Cardiac septum (tissue), 1 donor: ENCODE measurements at regions not wholly inside any gene's neighbourhood (a gene's known extent, or its start where the extent isn't known, plus 50 kb on each side); places are given as distances from the start of the nearest gene placed in this dataset.
"Not testable (repeated sequence)": the region's sequence is repeated elsewhere in the genome, so short reads cannot be mapped to it uniquely, and the experiment has no call there.

Source experiments
- DNase-seq: peaks from one replicate; pipeline ENCODE4 v3.0.0-alpha.2; 2020; ENCODE audit warnings: low spot score
- intact Hi-C: fragments of 100-400 bp; cut with DNase I; formaldehyde crosslinking; loops from one replicate; pipeline ENCODE4 v1.14.0; 2022
- donor health status: DM: no; HTN: no; CAD: no.

- intact Hi-C loops, result no loop called here
- DNase-seq, result no peak
Measured at GRCh38 chrX:139078761-139079280, 367.3 kb upstream of the FGF13 start.

DNA sequence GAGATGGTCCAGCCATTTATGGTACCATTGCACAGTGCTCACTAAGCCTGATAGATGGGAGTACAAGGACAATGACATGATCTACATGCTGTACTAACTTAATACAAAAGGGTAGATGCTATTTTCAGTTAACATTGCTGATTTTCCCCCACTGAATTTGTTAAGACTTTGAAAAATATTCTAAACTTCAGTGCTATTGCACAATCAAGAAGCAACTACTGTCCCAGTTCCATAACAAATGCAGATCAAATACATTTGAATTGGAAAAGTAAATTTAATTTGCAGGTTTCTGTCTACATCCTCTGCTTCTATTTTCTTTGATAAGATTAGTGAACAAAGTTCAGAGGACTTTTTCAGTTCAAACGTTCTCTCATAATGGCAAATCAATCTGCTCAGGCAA, 366.8 kb upstream of the FGF13 start:
- intact Hi-C loops, result no loop called here
- no peak for DNase-seq

DNA sequence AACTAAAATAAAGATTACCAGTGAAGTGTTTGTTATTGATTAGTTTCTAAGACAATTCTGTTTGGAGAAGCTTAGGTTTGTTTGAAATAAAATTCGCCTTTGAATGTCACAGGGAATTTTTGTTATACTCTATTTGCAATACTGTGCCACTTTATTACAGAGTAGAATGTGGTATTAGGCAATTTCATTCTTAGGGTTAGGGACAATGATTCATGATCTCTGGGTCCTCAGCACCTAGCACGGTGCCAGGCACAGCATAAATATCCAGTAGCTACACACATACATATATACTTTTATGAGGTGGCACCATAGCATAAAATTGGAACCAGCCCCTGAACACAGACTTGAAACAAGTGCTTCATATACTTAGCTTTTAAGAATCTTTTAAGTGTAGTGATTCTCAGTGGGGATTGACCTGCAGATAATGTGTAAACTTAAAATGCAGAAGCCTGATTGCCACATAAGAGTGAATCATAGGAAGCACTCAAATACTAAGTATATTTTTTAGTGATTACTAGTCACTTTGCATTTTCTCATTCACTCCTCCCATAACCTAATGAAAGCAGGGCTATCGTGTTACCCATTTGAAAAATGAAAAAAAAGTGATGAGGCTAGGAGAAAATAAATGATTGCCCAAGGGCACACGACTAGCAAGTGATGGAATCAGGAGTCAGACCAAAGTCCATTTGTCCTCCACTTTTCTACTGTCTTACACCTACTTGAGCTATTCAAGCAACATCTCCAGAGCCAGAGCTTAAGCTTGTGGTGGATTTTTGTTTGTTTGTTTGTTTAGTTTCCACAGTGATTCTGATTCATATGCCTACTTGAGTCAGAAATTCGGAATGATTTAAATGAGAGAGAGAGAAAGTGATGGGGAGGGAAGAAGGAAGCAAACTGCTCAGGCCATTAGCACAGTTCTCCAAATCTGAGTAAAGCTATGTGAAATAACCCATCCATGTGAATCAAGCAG, 366.0 kb upstream of the FGF13 start:
- intact Hi-C loops, result no loop called here
- DNase-seq, result no peak

- no peak for DNase-seq
- intact Hi-C loops, result no loop called here
Measured at GRCh38 chrX:139063364-139063763, 351.8 kb upstream of the FGF13 start.

DNA sequence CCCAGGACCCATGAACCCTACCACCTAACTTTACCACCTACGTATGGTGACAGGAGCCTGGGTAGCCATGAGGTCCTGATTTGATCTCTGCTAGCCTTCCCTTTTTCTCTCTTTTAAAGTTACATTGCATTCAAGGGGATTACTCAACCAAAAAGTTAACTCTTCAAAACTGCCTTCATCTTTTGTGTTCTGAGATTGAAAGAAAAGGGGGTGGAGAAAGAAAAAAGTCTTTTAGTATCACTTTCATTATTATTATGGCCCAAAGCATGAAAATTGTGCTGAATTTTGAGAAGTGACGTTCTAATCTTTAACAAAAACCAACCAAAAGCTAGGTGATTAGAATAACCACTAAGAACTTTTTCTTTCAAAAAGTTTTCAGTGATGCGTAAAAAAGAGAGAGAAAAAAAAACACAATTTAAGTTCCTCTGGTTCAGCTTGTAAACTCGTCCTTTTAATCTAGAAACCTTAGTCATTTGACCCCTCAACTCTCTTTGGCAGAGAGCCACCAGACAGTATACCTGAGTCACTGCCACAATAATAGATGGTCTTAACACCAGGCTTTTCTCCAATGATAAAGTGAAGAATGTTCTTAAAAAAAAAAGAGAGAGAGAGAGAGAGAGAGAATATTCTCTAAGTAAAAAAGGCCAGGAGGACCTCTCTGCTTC, 347.4 kb upstream of the FGF13 start:
- no peak for DNase-seq
- intact Hi-C loops, result no loop called here

GRCh38 chrX:139052461-139052860, 340.9 kb upstream of the FGF13 start:
- no peak for DNase-seq
- intact Hi-C loops, result no loop called here

DNA sequence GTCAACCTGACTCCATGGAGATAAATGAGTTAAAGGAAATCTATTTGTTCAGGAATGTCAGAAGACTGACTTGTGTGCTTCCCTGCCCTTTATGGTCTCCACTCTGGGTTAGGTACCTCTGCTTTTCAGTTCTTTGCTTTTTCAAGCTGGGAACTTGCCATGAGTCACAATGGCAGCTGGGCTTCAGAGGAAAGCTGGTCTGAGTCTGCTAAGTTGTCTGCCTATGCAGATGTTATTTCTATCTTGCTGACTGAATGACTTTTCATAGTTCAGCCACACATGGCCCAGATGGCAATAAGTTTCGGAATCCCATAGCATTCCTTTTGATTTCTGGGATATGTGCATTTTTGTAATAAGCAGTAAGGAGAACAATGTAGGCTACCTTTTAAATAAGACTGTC, 337.9 kb upstream of the FGF13 start:
- intact Hi-C loops, result no loop called here
- no peak for DNase-seq

GRCh38 chrX:139044680-139045079, 333.2 kb upstream of the FGF13 start:
- DNase-seq, result no peak
- intact Hi-C loops, result no loop called here

DNA sequence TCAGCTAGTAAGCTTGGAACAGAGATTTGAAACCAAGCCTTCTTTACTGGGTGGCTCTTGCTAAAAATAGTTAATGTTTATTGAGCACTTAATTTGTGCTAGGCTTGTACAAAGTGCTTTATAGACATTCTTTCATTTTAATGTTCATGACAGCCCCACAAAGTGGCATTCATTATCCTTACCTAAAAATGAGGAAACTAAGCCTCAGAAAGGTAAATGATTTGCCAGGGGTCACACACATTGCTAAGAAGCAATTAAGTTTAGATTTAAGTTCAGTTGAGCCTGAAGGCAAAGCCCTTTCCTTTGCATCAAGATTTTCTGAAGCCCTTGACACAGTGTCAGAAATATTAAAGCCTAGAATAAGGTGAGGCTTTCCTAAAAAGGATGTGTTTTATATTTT, 327.5 kb upstream of the FGF13 start:
- DNase-seq, result no peak
- intact Hi-C loops, result no loop called here

DNA sequence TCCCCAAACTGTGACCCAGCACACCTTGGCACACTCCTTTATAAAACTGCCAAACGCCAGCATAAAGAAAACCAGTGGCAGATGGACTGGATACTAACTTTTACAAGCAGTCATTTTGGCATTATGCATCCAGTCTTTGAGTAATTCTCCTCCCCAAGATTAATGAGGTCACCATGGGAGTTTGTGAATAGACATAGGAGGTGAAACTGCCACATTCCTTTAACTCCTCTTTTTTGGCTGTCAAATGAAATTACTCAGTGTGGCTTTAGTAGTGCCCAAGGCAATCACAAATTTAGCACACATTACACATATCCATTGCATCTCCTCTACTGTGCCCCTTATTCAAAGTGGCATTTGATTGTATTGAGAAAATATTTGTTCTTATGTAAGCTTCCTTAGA, 315.3 kb upstream of the FGF13 start:
- DNase-seq, result no peak
- intact Hi-C loops, result no loop called here

DNA sequence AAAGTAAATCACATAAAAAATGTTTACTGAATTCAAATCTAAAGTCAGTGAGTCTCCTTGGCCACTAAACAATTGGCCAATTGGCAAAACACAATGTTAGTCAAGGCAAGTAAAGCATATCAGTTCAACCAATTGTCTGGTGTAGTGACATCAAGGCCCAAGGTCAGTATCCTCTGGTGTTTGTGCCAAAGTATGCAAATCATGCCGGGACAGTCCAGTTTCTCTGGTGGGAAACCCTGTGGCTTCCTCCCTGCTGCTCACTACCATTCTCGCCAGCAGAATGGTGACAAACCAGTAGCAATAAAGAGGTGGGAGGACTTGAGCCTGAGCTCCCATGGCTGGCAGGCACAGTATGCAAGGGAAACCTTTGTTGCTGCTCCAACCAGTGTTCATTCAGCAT, 314.9 kb upstream of the FGF13 start:
- DNase-seq, result no peak
- intact Hi-C loops, result no loop called here

DNA sequence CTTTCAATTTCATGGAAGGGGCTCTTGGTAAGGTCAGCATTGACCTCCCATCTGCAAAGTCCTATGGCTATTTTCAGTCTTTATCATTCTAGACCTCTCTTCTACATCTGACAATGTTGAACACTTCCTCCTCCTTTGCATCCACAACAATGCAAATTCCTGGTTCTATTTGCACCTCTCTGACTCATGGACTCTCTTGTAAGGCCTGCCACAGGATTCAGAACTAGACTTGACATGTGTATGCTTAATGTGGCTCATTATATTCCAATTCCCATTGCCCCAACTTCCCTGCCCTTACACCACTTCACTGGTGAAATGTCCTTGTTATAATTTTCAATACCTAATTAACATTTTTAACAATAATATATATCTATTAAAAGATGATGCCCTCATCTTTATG, 314.3 kb upstream of the FGF13 start:
- no peak for DNase-seq
- intact Hi-C loops, result no loop called here

DNA sequence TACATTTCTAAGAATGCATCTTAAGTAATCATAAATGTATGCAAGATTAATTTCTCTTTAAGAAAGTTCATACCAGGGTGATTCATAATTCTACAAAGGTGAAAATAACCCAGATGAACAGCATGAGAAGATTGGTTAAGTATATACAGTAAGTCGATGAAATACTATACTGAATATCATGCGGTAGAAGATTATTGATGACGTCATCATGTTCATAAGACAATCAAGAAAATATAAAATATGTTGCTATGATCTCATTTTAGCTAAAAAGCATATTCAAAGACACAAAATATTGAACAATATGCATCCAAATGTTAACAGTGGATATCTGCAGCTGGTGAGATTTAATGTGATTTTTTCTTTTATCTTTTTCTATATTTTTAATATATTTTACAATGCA, 312.0 kb upstream of the FGF13 start:
- intact Hi-C loops, result no loop called here
- no peak for DNase-seq

DNA sequence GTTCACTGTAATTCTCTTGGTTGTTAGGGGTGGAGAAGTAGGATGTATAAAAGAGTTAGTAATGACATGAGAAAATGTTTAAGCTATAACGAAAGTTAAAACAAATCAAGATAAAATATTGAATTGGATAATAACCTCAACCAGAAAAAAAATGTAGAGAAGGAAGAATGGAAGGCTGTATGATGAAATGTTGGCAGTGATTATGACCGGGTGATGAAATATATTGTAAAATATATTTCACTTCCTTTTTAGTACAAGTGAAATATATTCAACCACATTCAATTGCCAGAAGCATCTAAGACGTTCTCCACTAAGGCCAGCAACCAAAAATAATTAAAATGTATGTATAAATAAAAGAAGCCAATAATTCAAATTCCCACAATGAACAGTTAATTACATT, 309.3 kb upstream of the FGF13 start:
- intact Hi-C loops, result no loop called here
- DNase-seq, result no peak

GRCh38 chrX:139018436-139018835, 306.9 kb upstream of the FGF13 start:
- intact Hi-C loops, result no loop called here
- no peak for DNase-seq

DNA sequence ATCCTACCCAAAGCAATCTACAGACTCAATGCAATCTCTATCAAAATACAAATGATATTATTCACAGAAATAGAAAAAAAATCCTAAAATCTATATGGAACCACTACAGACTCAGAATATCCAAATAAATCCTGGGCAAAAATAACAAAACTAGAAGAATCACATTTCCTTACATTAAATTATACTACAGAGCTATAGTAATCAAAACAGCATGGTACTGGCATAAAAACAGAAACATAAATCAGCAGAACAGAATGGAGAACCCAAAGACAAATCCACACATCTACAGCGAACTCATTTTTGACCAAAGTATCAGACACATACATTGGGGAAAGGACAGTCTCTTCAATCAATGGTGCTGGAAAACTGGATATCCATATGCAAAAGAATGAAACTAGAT, 304.1 kb upstream of the FGF13 start:
- DNase-seq, result no peak
- intact Hi-C loops, result no loop called here

DNA sequence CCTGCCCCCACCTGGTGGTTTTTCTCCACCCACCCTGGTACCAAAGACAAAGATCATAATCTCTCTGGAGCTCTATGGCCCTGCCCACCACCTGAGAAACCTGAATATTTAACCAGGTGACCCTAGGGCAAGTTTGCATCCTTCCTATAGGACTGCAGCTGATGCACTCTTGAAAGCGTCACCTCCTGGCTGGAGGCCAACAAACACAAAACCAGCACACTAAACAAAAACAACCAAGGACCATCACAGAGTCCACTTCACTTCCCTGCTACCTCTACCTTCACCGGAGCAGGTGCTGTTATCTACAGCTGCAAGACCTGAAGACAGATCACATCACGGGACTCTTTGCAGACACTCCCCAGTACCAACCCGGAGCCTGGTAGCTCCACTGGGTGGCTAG, 296.7 kb upstream of the FGF13 start:
- intact Hi-C loops, result no loop called here

GRCh38 chrX:139003856-139004527, 292.5 kb upstream of the FGF13 start:
- intact Hi-C loops, DNase-seq: not testable (repeated sequence)

More for the DNA sequence above, 296.7 kb upstream of the FGF13 start:
- DNase-seq, result no peak

- no peak for DNase-seq
- intact Hi-C loops, result no loop called here
Measured at GRCh38 chrX:139002319-139002718, 290.8 kb upstream of the FGF13 start.

GRCh38 chrX:138996268-138996667, 284.8 kb upstream of the FGF13 start:
- DNase-seq, result no peak
- intact Hi-C loops, result no loop called here
